Testis (tissue), 2 donors: ENCODE measurements at regions not wholly inside any gene's neighbourhood (a gene's known extent, or its start where the extent isn't known, plus 50 kb on each side); places are given as distances from the start of the nearest gene placed in this dataset.

Source experiments
- POLR2A ChIP-seq: fragments of 450-650 bp; IDR thresholded peaks from one replicate; pipeline ENCODE4 v1.6.1; 2017; ENCODE audit warnings: antibody characterized with exemption, mild to moderate bottlenecking, moderate library complexity
- TF ChIP-seq, protein P1 (sequence below), 3 experiments: fragments of 450-650 bp in 2 of 3; fragments of 200-600 bp in 1 of 3; sonication (generic) in 1 of 3; IDR thresholded peaks; one replicate each; pipeline ENCODE4 v1.5.1; 2016 to 2019; ENCODE audit warnings: antibody characterized with exemption in 3 of 3, mild to moderate bottlenecking in 2 of 3, moderate library complexity in 1 of 3

DNA sequence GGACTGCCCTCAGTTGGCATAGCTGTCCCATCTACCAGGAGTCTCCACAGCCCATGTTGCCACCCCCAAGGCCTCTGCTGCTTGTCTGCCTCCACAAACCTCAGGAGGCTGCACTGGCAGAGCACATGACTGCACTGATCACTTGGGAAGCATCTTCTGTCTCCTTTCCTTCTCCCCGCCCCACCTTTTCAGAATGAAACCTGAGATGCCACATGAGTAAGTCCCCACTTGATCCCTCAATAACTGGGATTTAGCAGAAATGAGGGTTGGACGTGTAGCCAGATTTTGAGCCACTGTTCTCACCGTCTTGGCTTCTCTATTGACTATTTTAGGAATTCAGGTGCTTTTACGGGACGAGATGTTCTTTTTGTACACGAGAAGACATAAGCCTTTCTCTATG lies 328.4 kb downstream of the CDC5L start:
- TF ChIP-seq, protein P1, sequence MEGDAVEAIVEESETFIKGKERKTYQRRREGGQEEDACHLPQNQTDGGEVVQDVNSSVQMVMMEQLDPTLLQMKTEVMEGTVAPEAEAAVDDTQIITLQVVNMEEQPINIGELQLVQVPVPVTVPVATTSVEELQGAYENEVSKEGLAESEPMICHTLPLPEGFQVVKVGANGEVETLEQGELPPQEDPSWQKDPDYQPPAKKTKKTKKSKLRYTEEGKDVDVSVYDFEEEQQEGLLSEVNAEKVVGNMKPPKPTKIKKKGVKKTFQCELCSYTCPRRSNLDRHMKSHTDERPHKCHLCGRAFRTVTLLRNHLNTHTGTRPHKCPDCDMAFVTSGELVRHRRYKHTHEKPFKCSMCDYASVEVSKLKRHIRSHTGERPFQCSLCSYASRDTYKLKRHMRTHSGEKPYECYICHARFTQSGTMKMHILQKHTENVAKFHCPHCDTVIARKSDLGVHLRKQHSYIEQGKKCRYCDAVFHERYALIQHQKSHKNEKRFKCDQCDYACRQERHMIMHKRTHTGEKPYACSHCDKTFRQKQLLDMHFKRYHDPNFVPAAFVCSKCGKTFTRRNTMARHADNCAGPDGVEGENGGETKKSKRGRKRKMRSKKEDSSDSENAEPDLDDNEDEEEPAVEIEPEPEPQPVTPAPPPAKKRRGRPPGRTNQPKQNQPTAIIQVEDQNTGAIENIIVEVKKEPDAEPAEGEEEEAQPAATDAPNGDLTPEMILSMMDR (IDR thresholded peaks at IDR 0.05) = no peak
- TF ChIP-seq POLR2A = no peak
